ENCODE measurements at regions not wholly inside any gene's neighbourhood (a gene's known extent, or its start where the extent isn't known, plus 50 kb on each side); places are given as distances from the start of the nearest gene placed in this dataset.

- H3K36me3 ChIP-seq (ENCODE audit: control insufficient read depth in 2 of 4, insufficient read depth in 4 of 4, low read length in 3 of 4): no peaks in the 10 kb centered on the region
- H4K8ac ChIP-seq (ENCODE audit: extremely low read depth, insufficient read depth, low read length): no peak overlapping the region
- H2BK12ac ChIP-seq (ENCODE audit: low read depth, low read length): no peak overlapping the region
- no peak overlapping the region for H4K91ac ChIP-seq (replicated peaks; ENCODE audit: insufficient read length, low read length)
- no peak for FAIRE-seq
- H3K4me3 ChIP-seq (ENCODE audit: extremely low read depth in 1 of 4, insufficient read depth in 2 of 4, low read depth in 3 of 4, low read length in 4 of 4): no peak overlapping the region
- no peak overlapping the region for H2BK20ac ChIP-seq (ENCODE audit: low read length)
- no peak overlapping the region for H3K23ac ChIP-seq (ENCODE audit: insufficient read length)
- no peak overlapping the region for H3K14ac ChIP-seq (ENCODE audit: insufficient read length)
- TF ChIP-seq GABPA (IDR thresholded peaks at IDR 0.05; ENCODE audit: borderline replicate concordance, insufficient read depth, low read length) (no peak), HDAC2 (IDR thresholded peaks at IDR 0.05; ENCODE audit: borderline replicate concordance in 1 of 2, low read depth in 2 of 2, low read length in 2 of 2) (no peak), RXRA (IDR thresholded peaks at IDR 0.05; ENCODE audit: insufficient read depth, low read depth, low read length) (no peak), SP2 (IDR thresholded peaks at IDR 0.05; ENCODE audit: low read length) (no peak), POLR2AphosphoS5 (IDR thresholded peaks at IDR 0.05; ENCODE audit: low read depth, low read length) (no peak), TEAD4 (IDR thresholded peaks at IDR 0.05; ENCODE audit: low read depth, low read length) (no peak)
- no peak overlapping the region for H3K9ac ChIP-seq (replicated peaks in 1 of 4; ENCODE audit: extremely low read depth in 1 of 4, low read depth in 3 of 4, low read length in 3 of 4)
- no peak overlapping the region for H3K18ac ChIP-seq (ENCODE audit: extremely low read depth, low read length)
- H2AFZ ChIP-seq (ENCODE audit: low read length): peak overlapping the region; percentile 93; the same call in 1 of the 2 replicates
- POLR2A ChIA-PET (ENCODE audit: partially characterized antibody): no interaction called here
- peaks cover 0 to 6% (median 3%) of the 10 kb centered on the region in 4 experiments; a peak in 5 of 7 replicates for H3K4me1 ChIP-seq (replicated peaks in 1 of 4; ENCODE audit: control insufficient read depth in 3 of 4, insufficient read depth in 4 of 4, low read length in 3 of 4)
- H2BK120ac ChIP-seq (replicated peaks; ENCODE audit: low read depth, low read length): no peak overlapping the region
- H2AK5ac ChIP-seq (ENCODE audit: low read depth, low read length): no peak overlapping the region
- no peaks in the 10 kb centered on the region for H3K23me2 ChIP-seq (ENCODE audit: low read depth, low read length)
- H3K27me3 ChIP-seq (replicated peaks in 1 of 4; ENCODE audit: control insufficient read depth in 3 of 4, extremely low read depth in 1 of 4, insufficient read depth in 3 of 4, low read length in 3 of 4): no peaks in the 10 kb centered on the region
- H3K56ac ChIP-seq (replicated peaks; ENCODE audit: insufficient read length, low read depth, low read length): no peak overlapping the region
- no peak for DNase-seq (ENCODE audit: low read depth in 1 of 2, low spot score in 2 of 2)
- H3K79me2 ChIP-seq (ENCODE audit: control insufficient read depth in 1 of 2, insufficient read depth in 2 of 2, low read length in 2 of 2): no peaks in the 10 kb centered on the region
- no peak overlapping the region for H2BK5ac ChIP-seq (ENCODE audit: low read depth, low read length)
- no peak overlapping the region for H3K4ac ChIP-seq (replicated peaks; ENCODE audit: insufficient read length, low read depth, low read length)
- no peak overlapping the region for H3K27ac ChIP-seq (ENCODE audit: low read depth, low read length)
- H2BK15ac ChIP-seq (ENCODE audit: low read length): no peak overlapping the region
- no peaks in the 10 kb centered on the region for H3K9me3 ChIP-seq (ENCODE audit: insufficient read depth in 2 of 2, low read depth in 1 of 2, low read length in 1 of 2)
- no peak overlapping the region for H3K4me2 ChIP-seq (ENCODE audit: insufficient read depth in 1 of 2, low read depth in 2 of 2, low read length in 2 of 2)
- H4K20me1 ChIP-seq (replicated peaks in 1 of 2; ENCODE audit: control insufficient read depth in 1 of 2, insufficient read depth in 2 of 2, low read length in 2 of 2): no peaks in the 10 kb centered on the region
- CTCF ChIA-PET (ENCODE audit: partially characterized antibody): interaction anchor here (1.2 kb wide), 1 partner anchor 15 kb away, joined by 3 read pairs; no protein-coding TSS in a partner anchor
- 90% methylated on average over 6 of the region's 6 CpGs; no CpG with 5 or more reads in 1 of the 2 experiments for WGBS, 2 experiments (ENCODE audit: extremely low coverage in 1 of 2, insufficient coverage in 1 of 2, insufficient read length in 1 of 2, insufficient replicate concordance in 2 of 2, low coverage in 1 of 2, low lambda C conversion rate in 2 of 2, missing lambda C conversion rate in 1 of 2)
- no peaks in the 10 kb centered on the region for H3K79me1 ChIP-seq (ENCODE audit: low read depth, low read length)
- no peak overlapping the region for H4K5ac ChIP-seq (ENCODE audit: insufficient read length, low read depth, low read length)
These were observed 164.6 kb downstream of the SMAD6 start for GRCh38 chr15:66866656-66867055.
